GM23338 (cell line): ENCODE measurements at regions not wholly inside any gene's neighbourhood (a gene's known extent, or its start where the extent isn't known, plus 50 kb on each side); places are given as distances from the start of the nearest gene placed in this dataset.

Experiments
- CTCF ChIP-seq, 2 experiments: fragments of 200-600 bp in 1 of 2; sonication (generic) in 1 of 2; conservative IDR thresholded peaks; 2 replicates each; pipeline versions ENCODE4 v1.5.1 to v1.6.1; 2016 to 2017; ENCODE audit warnings: antibody characterized with exemption in 2 of 2, low read depth in 2 of 2, mild to moderate bottlenecking in 2 of 2, moderate library complexity in 1 of 2
- EZH2 ChIP-seq: fragments of 200-600 bp; sonication (generic); IDR thresholded peaks from one replicate; pipeline ENCODE4 v1.8.0; 2017; ENCODE audit warnings: antibody characterized with exemption, mild to moderate bottlenecking, low read depth; ENCODE audit not compliant: unreplicated experiment
- EZH2phosphoT487 ChIP-seq: fragments of 200-600 bp; sonication (generic); IDR thresholded peaks from one replicate; pipeline ENCODE4 v1.8.1; 2018; ENCODE audit warnings: antibody characterized with exemption; ENCODE audit not compliant: unreplicated experiment
- JUNB ChIP-seq: IDR thresholded peaks from one replicate; pipeline ENCODE4 v1.6.1; 2016; ENCODE audit warnings: antibody characterized with exemption; ENCODE audit not compliant: unreplicated experiment
- POLR2AphosphoS5 ChIP-seq: IDR thresholded peaks from 2 replicates; pipeline ENCODE4 v1.6.1; 2016; ENCODE audit warnings: antibody characterized with exemption, low read depth
- REST ChIP-seq: IDR thresholded peaks from one replicate; pipeline ENCODE4 v1.6.1; 2018; ENCODE audit warnings: antibody characterized with exemption; ENCODE audit not compliant: unreplicated experiment

- TF ChIP-seq CTCF (conservative IDR thresholded peaks at IDR 0.05; ENCODE audit: low read depth in 2 of 2) (no peak), EZH2 (no peak), POLR2AphosphoS5 (no peak), REST (no peak), JUNB (no peak), EZH2phosphoT487 (no peak)
Measured at GRCh38 chrX:120690344-120690743, 60.5 kb upstream of the C1GALT1C1 start.
